H9 (cell line): ENCODE measurements at regions not wholly inside any gene's neighbourhood (a gene's known extent, or its start where the extent isn't known, plus 50 kb on each side); places are given as distances from the start of the nearest gene placed in this dataset.

Source experiments
- DNase-seq: peaks from one replicate; pipeline ENCODE4 v3.0.0-alpha.2; 2017
- H2AFZ ChIP-seq: one replicate; pipeline ENCODE4 v1.6.1; 2013; ENCODE audit warnings: mild to moderate bottlenecking, low read length, control low read depth, moderate library complexity
- H2AK5ac ChIP-seq: 2 replicates; pipeline ENCODE4 v1.6.1; 2013; ENCODE audit warnings: low read length, control low read depth, mixed read lengths; ENCODE audit not compliant: insufficient read length
- H2BK120ac ChIP-seq: one replicate; pipeline ENCODE4 v1.6.1; 2013; ENCODE audit warnings: low read depth, mild to moderate bottlenecking, low read length, control low read depth, inconsistent platforms; ENCODE audit not compliant: poor library complexity, severe bottlenecking
- H2BK12ac ChIP-seq: 2 replicates; pipeline ENCODE4 v1.6.1; 2013; ENCODE audit warnings: low read length, control low read depth, mixed read lengths, low read depth; ENCODE audit not compliant: insufficient read length
- H2BK15ac ChIP-seq: 2 replicates; pipeline ENCODE4 v1.6.1; 2013; ENCODE audit warnings: low read depth, low read length, control low read depth
- H2BK20ac ChIP-seq: one replicate; pipeline ENCODE4 v1.6.1; 2013; ENCODE audit warnings: low read depth, mild to moderate bottlenecking, low read length, control low read depth, inconsistent platforms; ENCODE audit not compliant: poor library complexity, severe bottlenecking
- H2BK5ac ChIP-seq: 2 replicates; pipeline ENCODE4 v1.6.1; 2013; ENCODE audit warnings: low read length, control low read depth, mixed read lengths; ENCODE audit not compliant: insufficient read length
- H3K14ac ChIP-seq: 2 replicates; pipeline ENCODE4 v1.6.1; 2013; ENCODE audit warnings: low read length, control low read depth; ENCODE audit not compliant: insufficient read depth
- H3K18ac ChIP-seq: 2 replicates; pipeline ENCODE4 v1.6.1; 2013; ENCODE audit warnings: low read depth, mild to moderate bottlenecking, mixed read lengths, low read length, control low read depth; ENCODE audit not compliant: insufficient read length
- H3K23ac ChIP-seq: 2 replicates; pipeline ENCODE4 v1.6.1; 2013; ENCODE audit warnings: low read length, control low read depth, mixed read lengths, low read depth; ENCODE audit not compliant: insufficient read length
- H3K23me2 ChIP-seq: 2 replicates; pipeline ENCODE4 v1.6.1; 2013; ENCODE audit warnings: low read depth, mild to moderate bottlenecking, mixed read lengths, low read length, control low read depth; ENCODE audit not compliant: insufficient read length, poor library complexity, severe bottlenecking
- H3K27ac ChIP-seq: 2 replicates; pipeline ENCODE4 v1.5.1; 2013; ENCODE audit warnings: low read length, control low read depth, mixed read lengths, low read depth; ENCODE audit not compliant: insufficient read length
- H3K27me3 ChIP-seq: 2 replicates; pipeline ENCODE4 v1.6.1; 2013; ENCODE audit warnings: low read length, control low read depth, inconsistent platforms; ENCODE audit not compliant: insufficient read depth
- H3K4ac ChIP-seq: 2 replicates; pipeline ENCODE4 v1.6.1; 2013; ENCODE audit warnings: low read depth, mild to moderate bottlenecking, control low read depth, inconsistent platforms, low read length, moderate library complexity
- H3K4me1 ChIP-seq: 2 replicates; pipeline ENCODE4 v1.6.1; 2013; ENCODE audit warnings: low read length, control low read depth, inconsistent platforms; ENCODE audit not compliant: insufficient read depth
- H3K4me2 ChIP-seq: 2 replicates; pipeline ENCODE4 v1.6.1; 2013; ENCODE audit warnings: low read length, control low read depth, mixed read lengths; ENCODE audit not compliant: insufficient read length, insufficient read depth
- H3K56ac ChIP-seq: 2 replicates; pipeline ENCODE4 v1.6.1; 2013; ENCODE audit warnings: low read depth, mild to moderate bottlenecking, mixed read lengths, low read length, control low read depth; ENCODE audit not compliant: insufficient read length
- H3K79me1 ChIP-seq: 2 replicates; pipeline ENCODE4 v1.6.1; 2013; ENCODE audit warnings: low read depth, mild to moderate bottlenecking, moderate library complexity, low read length, control low read depth, inconsistent platforms; ENCODE audit not compliant: insufficient read depth, poor library complexity, severe bottlenecking
- H3K79me2 ChIP-seq: 2 replicates; pipeline ENCODE4 v1.6.1; 2013; ENCODE audit warnings: low read length, control low read depth, inconsistent platforms; ENCODE audit not compliant: insufficient read depth
- H3K9ac ChIP-seq: 2 replicates; pipeline ENCODE4 v1.6.1; 2013; ENCODE audit warnings: low read length, control low read depth, mixed read lengths; ENCODE audit not compliant: insufficient read length; ENCODE audit errors: extremely low read depth
- H3K9me3 ChIP-seq: one replicate; pipeline ENCODE4 v1.6.1; 2013; ENCODE audit warnings: low read depth, low read length, inconsistent platforms; ENCODE audit not compliant: control insufficient read depth
- H3T11ph ChIP-seq: one replicate; pipeline ENCODE4 v1.6.1; 2013; ENCODE audit warnings: mild to moderate bottlenecking, low read length, control low read depth, inconsistent platforms
- H4K20me1 ChIP-seq: one replicate; pipeline ENCODE4 v1.6.1; 2013; ENCODE audit not compliant: control insufficient read depth, insufficient read length, insufficient read depth
- H4K5ac ChIP-seq: 2 replicates; pipeline ENCODE4 v1.6.1; 2013; ENCODE audit warnings: low read depth, mild to moderate bottlenecking, mixed read lengths, low read length, control low read depth; ENCODE audit not compliant: insufficient read length
- H4K8ac ChIP-seq: replicated peaks from 2 replicates; pipeline ENCODE4 v1.6.1; 2013; ENCODE audit warnings: low read length, control low read depth, mixed read lengths, low read depth; ENCODE audit not compliant: insufficient read length
- H4K91ac ChIP-seq: 2 replicates; pipeline ENCODE4 v1.6.1; 2013; ENCODE audit warnings: low read depth, mild to moderate bottlenecking, moderate library complexity, mixed read lengths, low read length, control low read depth; ENCODE audit not compliant: insufficient read length
- H3K27ac Mint-ChIP-seq, 3 experiments: 2 replicates in 2 of 3; 3 replicates in 1 of 3; pipeline ENCODE4 v1.8.0; 2020 to 2021; ENCODE audit warnings: mixed read lengths in 3 of 3, mild to moderate bottlenecking in 1 of 3, moderate library complexity in 1 of 3
- H3K27me3 Mint-ChIP-seq: 2 replicates; pipeline ENCODE4 v1.8.0; 2021; ENCODE audit warnings: low read depth, mild to moderate bottlenecking, moderate library complexity, mixed read lengths
- H3K36me3 Mint-ChIP-seq, 3 experiments: 2 replicates in 2 of 3; 3 replicates in 1 of 3; pipeline ENCODE4 v1.8.0; 2020 to 2021; ENCODE audit warnings: low read depth in 3 of 3, mixed read lengths in 3 of 3; ENCODE audit not compliant: insufficient read depth in 1 of 3
- H3K4me1 Mint-ChIP-seq, 2 experiments: 2 replicates each; pipeline ENCODE4 v1.8.0; 2020; ENCODE audit warnings: mixed read lengths in 2 of 2
- H3K4me3 Mint-ChIP-seq, 2 experiments: 2 replicates in 1 of 2; 3 replicates in 1 of 2; pipeline ENCODE4 v1.8.0; 2020 to 2021; ENCODE audit warnings: mild to moderate bottlenecking in 2 of 2, mixed read lengths in 2 of 2, moderate library complexity in 1 of 2
- H3K9me3 Mint-ChIP-seq, 2 experiments: 2 replicates in 1 of 2; 3 replicates in 1 of 2; pipeline ENCODE4 v1.8.0; 2020; ENCODE audit warnings: mild to moderate bottlenecking in 2 of 2, mixed read lengths in 2 of 2, moderate library complexity in 1 of 2
- CTCF ChIP-seq: fragments of 200-600 bp; sonication (generic); conservative IDR thresholded peaks from 3 replicates; pipeline ENCODE4 v1.8.0; 2021; ENCODE audit warnings: antibody characterized with exemption, mild to moderate bottlenecking
- WGBS: extraction: QIAGEN DNeasy Blood & Tissue Kit; methylation state at CpG from one replicate; pipeline ENCODE4 v1.1.7; 2013; ENCODE audit warnings: missing lambda C conversion rate, low lambda C conversion rate, mixed read lengths; ENCODE audit not compliant: insufficient read length; ENCODE audit errors: extremely low coverage; 5-methylcytosine and 5-hydroxymethylcytosine counted together

- Histone ChIP-seq H3K79me1 (no peaks in the 10 kb centered on the region), H3K56ac (no peak overlapping the region), H4K91ac (no peak overlapping the region)
These were observed 1615.8 kb upstream of the TMEFF2 start for GRCh38 chr2:193810533-193810932.

More at GRCh38 chr2:193810533-193810932, 1615.8 kb upstream of the TMEFF2 start:
- H4K20me1 ChIP-seq: no peaks in the 10 kb centered on the region
- WGBS: no CpG with 5 or more reads among the region's 3 CpGs
- no peaks in the 10 kb centered on the region for H3K9me3 ChIP-seq
- H3K79me2 ChIP-seq: no peaks in the 10 kb centered on the region
- H3K18ac ChIP-seq: no peak overlapping the region
- H3K27me3 ChIP-seq: no peaks in the 10 kb centered on the region
- no peak overlapping the region for H3K27ac ChIP-seq
- no peak overlapping the region for H3K23ac ChIP-seq
- H2BK15ac ChIP-seq: no peak overlapping the region
- no peak overlapping the region for H3K4me2 ChIP-seq
- DNase-seq: no peak
- H3K4ac ChIP-seq: no peak overlapping the region
- Mint-ChIP-seq H3K4me1 (no peaks in the 10 kb centered on the region), H3K27ac (no peak overlapping the region), H3K4me3 (no peak overlapping the region), H3K36me3 (no peaks in the 10 kb centered on the region), H3K9me3 (no peaks in the 10 kb centered on the region), H3K27me3 (no peaks in the 10 kb centered on the region)
- no peak overlapping the region for H2BK120ac ChIP-seq
- H2BK12ac ChIP-seq: no peak overlapping the region
- TF ChIP-seq CTCF: no peak
- no peak overlapping the region for H3K9ac ChIP-seq
- no peak overlapping the region for H3T11ph ChIP-seq
- H3K4me1 ChIP-seq: no peaks in the 10 kb centered on the region
- no peaks in the 10 kb centered on the region for H3K23me2 ChIP-seq
- H4K8ac ChIP-seq: no peak overlapping the region
- no peak overlapping the region for H3K14ac ChIP-seq
- H2BK20ac ChIP-seq: no peak overlapping the region
- no peak overlapping the region for H2AFZ ChIP-seq
- H2AK5ac ChIP-seq: no peak overlapping the region
- H2BK5ac ChIP-seq: no peak overlapping the region
- no peak overlapping the region for H4K5ac ChIP-seq
